ENCODE measurements at regions not wholly inside any gene's neighbourhood (a gene's known extent, or its start where the extent isn't known, plus 50 kb on each side); places are given as distances from the start of the nearest gene placed in this dataset.

DNA sequence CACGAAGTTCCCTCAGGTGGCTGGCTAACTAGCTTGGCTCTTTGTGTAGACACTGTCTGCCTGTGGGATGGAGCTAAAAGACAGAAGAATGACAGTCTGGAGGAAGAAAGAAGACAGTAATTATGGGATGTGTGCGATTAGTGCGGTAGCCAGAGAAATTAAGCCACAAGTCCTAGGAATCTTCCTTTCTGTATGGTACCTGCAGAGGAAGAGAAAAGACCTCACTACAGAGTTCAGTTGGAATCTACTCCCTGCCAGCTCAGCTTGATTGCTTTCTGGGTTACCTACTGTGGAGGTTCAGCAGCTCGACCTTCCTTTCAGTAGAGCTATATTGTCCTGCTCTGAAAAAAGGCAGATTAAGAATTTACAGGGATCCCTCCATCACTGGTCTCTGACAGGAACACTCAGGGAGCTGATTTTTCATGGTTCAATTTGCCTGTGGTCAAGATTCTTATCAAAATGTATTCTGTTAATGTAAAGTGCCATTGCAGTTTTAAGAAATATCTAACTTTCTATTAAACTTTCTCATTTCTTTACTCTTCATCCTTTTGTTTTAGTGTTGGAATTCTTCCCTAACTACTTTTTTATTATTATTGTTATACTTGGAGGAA, 187.2 kb downstream of the CENPW start:
- intact Hi-C loops (cut with micrococcal nuclease): no loop called here
- no peak for DNase-seq
- Histone ChIP-seq H3K36me3 (no peaks in the 10 kb centered on the region), H3K27me3 (ENCODE audit: low read depth) (no peaks in the 10 kb centered on the region), H3K9me3 (replicated peaks) (no peaks in the 10 kb centered on the region), H3K4me1 (no peaks in the 10 kb centered on the region), H3K27ac (replicated peaks) (no peak overlapping the region), H3K4me3 (no peak overlapping the region)
- TF ChIP-seq, protein P1, sequence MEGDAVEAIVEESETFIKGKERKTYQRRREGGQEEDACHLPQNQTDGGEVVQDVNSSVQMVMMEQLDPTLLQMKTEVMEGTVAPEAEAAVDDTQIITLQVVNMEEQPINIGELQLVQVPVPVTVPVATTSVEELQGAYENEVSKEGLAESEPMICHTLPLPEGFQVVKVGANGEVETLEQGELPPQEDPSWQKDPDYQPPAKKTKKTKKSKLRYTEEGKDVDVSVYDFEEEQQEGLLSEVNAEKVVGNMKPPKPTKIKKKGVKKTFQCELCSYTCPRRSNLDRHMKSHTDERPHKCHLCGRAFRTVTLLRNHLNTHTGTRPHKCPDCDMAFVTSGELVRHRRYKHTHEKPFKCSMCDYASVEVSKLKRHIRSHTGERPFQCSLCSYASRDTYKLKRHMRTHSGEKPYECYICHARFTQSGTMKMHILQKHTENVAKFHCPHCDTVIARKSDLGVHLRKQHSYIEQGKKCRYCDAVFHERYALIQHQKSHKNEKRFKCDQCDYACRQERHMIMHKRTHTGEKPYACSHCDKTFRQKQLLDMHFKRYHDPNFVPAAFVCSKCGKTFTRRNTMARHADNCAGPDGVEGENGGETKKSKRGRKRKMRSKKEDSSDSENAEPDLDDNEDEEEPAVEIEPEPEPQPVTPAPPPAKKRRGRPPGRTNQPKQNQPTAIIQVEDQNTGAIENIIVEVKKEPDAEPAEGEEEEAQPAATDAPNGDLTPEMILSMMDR (IDR thresholded peaks at IDR 0.05; ENCODE audit: borderline replicate concordance): no peak

DNA sequence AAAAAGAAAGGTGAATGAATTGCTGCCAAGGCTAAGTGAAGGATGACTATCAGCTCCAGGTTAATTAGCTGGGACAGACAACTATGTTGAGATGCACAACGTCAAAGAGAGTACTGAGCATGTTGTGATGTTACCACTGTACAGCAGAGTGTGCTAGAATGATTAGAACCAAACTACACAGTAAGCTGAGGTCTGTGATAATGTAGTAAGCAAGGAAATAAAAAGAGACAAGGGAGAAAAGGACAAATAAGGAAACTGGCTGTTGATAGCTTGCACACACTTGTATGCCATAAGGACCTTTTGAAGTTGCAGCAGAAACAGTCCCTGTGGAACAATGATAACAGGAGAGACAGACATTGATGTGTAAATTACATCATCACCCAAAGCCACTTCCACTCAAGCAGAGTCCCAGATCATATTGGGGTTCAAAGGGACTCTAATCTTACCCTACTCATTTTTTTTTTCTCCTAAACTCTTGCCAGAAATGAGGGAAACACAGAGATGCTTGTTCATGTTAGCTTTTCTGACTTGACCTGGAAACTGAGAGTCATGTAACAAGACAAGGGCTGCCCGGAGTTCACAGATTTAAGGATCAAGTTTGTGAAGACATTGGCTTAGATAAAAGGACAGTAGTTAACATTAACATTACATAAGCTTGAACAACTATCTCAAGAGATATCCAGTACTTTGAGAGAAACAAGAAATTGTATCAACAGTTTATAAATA, 189.9 kb downstream of the CENPW start:
- H3K4me1 ChIP-seq: no peaks in the 10 kb centered on the region
- no peak overlapping the region for H3K27ac ChIP-seq (replicated peaks)
- H3K27me3 ChIP-seq (ENCODE audit: low read depth): no peaks in the 10 kb centered on the region
- no peak overlapping the region for H3K4me3 ChIP-seq
- TF ChIP-seq, protein P1 (IDR thresholded peaks at IDR 0.05; ENCODE audit: borderline replicate concordance): no peak
- H3K9me3 ChIP-seq (replicated peaks): no peaks in the 10 kb centered on the region
- intact Hi-C loops (cut with micrococcal nuclease): no loop called here
- H3K36me3 ChIP-seq: no peaks in the 10 kb centered on the region
- DNase-seq: no peak

DNA sequence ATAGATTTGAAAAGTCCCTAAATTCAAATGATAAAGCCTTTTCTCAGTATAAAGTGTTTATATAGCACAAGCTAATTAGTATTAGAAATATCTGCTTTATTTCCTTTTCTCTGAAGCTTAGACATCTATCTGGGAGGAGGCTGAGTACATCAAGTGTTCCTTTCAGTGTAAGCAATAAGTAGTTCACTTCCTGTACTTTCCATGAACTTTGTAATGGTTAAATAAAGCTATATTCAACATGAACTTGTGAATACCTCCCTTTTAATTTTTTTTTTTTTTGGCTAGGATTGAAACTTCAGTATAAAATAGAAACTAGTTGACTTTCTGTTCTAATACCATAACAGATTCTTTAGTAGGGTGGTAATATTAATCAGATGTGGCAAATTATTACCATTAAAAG, 190.9 kb downstream of the CENPW start:
- DNase-seq: no peak
- TF ChIP-seq, protein P1 (IDR thresholded peaks at IDR 0.05; ENCODE audit: borderline replicate concordance): no peak
- Histone ChIP-seq H3K27me3 (ENCODE audit: low read depth) (no peaks in the 10 kb centered on the region), H3K4me1 (no peaks in the 10 kb centered on the region), H3K27ac (replicated peaks) (no peak overlapping the region), H3K9me3 (replicated peaks) (no peaks in the 10 kb centered on the region), H3K36me3 (no peaks in the 10 kb centered on the region), H3K4me3 (no peak overlapping the region)
- intact Hi-C loops (cut with micrococcal nuclease): no loop called here

DNA sequence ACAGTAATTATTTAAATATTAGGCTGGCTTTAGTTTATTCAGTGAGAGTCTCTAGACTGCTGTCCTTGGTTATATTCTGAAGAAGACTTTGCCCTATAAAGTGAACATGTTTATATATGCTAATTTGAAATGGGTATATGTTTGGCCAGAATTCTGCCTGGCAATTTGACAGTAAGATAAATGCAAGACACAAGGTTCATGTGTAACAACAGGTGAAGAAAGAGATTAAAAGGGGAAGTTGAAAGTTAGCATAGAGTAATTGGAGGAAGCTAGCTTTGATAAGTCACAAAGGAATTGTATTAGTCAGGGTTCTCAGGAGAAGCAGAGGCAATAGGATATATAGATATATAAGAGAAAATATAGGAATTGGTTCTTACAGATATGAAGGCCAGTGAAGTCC, 191.4 kb downstream of the CENPW start:
- intact Hi-C loops (cut with micrococcal nuclease): no loop called here

DNA sequence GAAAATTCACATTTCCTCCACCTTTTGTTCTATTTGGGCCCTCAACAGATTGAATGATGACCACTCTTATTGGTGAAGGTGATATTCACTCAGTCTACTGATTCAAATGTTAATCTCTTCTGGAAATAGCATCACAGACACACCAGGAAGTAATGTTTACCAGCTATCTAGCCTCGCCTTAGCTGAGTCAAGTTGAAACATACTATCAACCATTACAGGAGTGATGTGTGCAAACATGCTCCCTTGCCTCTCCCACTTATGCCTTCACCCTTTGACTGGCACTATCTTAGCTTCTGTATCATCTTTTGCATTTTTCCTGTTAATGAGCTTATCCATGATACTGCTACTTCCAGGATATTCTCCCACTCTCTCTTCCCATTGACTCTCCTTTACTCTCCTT, 191.9 kb downstream of the CENPW start:
- DNase-seq: no peak
- Histone ChIP-seq H3K27me3 (ENCODE audit: low read depth) (no peaks in the 10 kb centered on the region), H3K9me3 (replicated peaks) (no peaks in the 10 kb centered on the region), H3K27ac (replicated peaks) (no peak overlapping the region), H3K36me3 (no peaks in the 10 kb centered on the region), H3K4me3 (no peak overlapping the region), H3K4me1 (no peaks in the 10 kb centered on the region)
- intact Hi-C loops (cut with micrococcal nuclease): no loop called here
- TF ChIP-seq, protein P1 (IDR thresholded peaks at IDR 0.05; ENCODE audit: borderline replicate concordance): no peak

More for the DNA sequence above, 191.4 kb downstream of the CENPW start:
- TF ChIP-seq, protein P1 (IDR thresholded peaks at IDR 0.05; ENCODE audit: borderline replicate concordance): no peak
- Histone ChIP-seq H3K36me3 (no peaks in the 10 kb centered on the region), H3K27me3 (ENCODE audit: low read depth) (no peaks in the 10 kb centered on the region), H3K27ac (replicated peaks) (no peak overlapping the region), H3K4me3 (no peak overlapping the region), H3K9me3 (replicated peaks) (no peaks in the 10 kb centered on the region), H3K4me1 (no peaks in the 10 kb centered on the region)
- DNase-seq: no peak

Measured in left ventricle myocardium inferior (tissue), 1 donor.